K562 (cell line): ENCODE measurements at regions not wholly inside any gene's neighbourhood (a gene's known extent, or its start where the extent isn't known, plus 50 kb on each side); places are given as distances from the start of the nearest gene placed in this dataset.

ENCODE experiments used
- ATAC-seq: fragments of 200-7000 bp; cut with Tn5 transposase; 3 replicates; pipeline ENCODE4 v1.9.1; 2020; ENCODE audit warnings: moderate library complexity
- BruUV-seq: library from RNA; stranded (reverse); fragments of 400-500 nt; replicated peaks from 2 replicates; lab custom pipeline; 2021; lab: Mats Ljungman, UMichigan
- CTCF ChIA-PET: fragments of 300-600 bp; formaldehyde crosslinking; extraction: SDS; loops from one replicate; lab custom pipeline; 2021; ENCODE audit warnings: low intra/inter-chr PET ratio; lab: Yijun Ruan, JAX
- POLR2A ChIA-PET: fragments of 300-600, 350-650 bp; sonication (Branson Sonifier 250); formaldehyde crosslinking; extraction: SDS; loops from one replicate; lab custom pipeline; 2021; ENCODE audit warnings: antibody characterized with exemption, inconsistent platforms; lab: Yijun Ruan, JAX
- DNase-seq, 4 experiments: peaks; one replicate each; pipeline versions ENCODE4 v3.0.0 to v3.0.0-alpha.2; 2011 to 2018; ENCODE audit warnings: low spot score in 3 of 4, mixed read lengths in 3 of 4; ENCODE audit errors: extremely low read depth in 1 of 4
- FAIRE-seq: peaks from 2 replicates; lab custom pipeline; 2011; peaks lifted over from hg19 to GRCh38; lab: Jason Lieb, UNC
- H2AFZ ChIP-seq: 2 replicates; pipeline ENCODE4 v1.6.0; 2011; ENCODE audit warnings: low read depth, low read length, control low read depth, inconsistent platforms
- H3K27ac ChIP-seq: fragments of 200-600 bp; 3 replicates; pipeline ENCODE4 v1.8.0; 2011; ENCODE audit warnings: low read depth, mild to moderate bottlenecking, control low read depth, inconsistent platforms, low read length, moderate library complexity, mixed read lengths; ENCODE audit errors: extremely low read depth
- H3K27me3 ChIP-seq, 2 experiments: fragments of 300-600 bp in 1 of 2; 2 replicates in 1 of 2; 3 replicates in 1 of 2; pipeline versions ENCODE4 v1.6.0 to v1.8.0; 2011; ENCODE audit warnings: inconsistent platforms in 2 of 2, low read length in 2 of 2, mild to moderate bottlenecking in 1 of 2, mixed read lengths in 1 of 2, moderate library complexity in 1 of 2; ENCODE audit not compliant: control insufficient read depth in 2 of 2, insufficient read depth in 2 of 2
- H3K36me3 ChIP-seq: fragments of 300-600 bp; 3 replicates; pipeline ENCODE4 v1.8.0; 2011; ENCODE audit warnings: mild to moderate bottlenecking, low read length, inconsistent platforms; ENCODE audit not compliant: control insufficient read depth, insufficient read depth
- H3K4me1 ChIP-seq, 2 experiments: fragments of 200-600 bp in 1 of 2; replicated peaks in 1 of 2; 2 replicates in 1 of 2; 3 replicates in 1 of 2; pipeline versions ENCODE4 v1.5.1 to v1.8.0; 2011; ENCODE audit warnings: inconsistent platforms in 2 of 2, low read length in 2 of 2, mild to moderate bottlenecking in 1 of 2, mixed read lengths in 1 of 2, moderate library complexity in 1 of 2; ENCODE audit not compliant: control insufficient read depth in 2 of 2, insufficient read depth in 2 of 2
- H3K4me2 ChIP-seq: 2 replicates; pipeline ENCODE4 v1.6.1; 2011; ENCODE audit warnings: low read length, control low read depth, inconsistent platforms, mixed read lengths; ENCODE audit not compliant: insufficient read depth
- H3K4me3 ChIP-seq: fragments of 200-600 bp; sonication (generic), shearing (Covaris generic); 2 replicates; pipeline ENCODE4 v1.5.1; 2016; ENCODE audit warnings: control low read depth, inconsistent platforms
- H3K79me2 ChIP-seq: fragments of 200-600 bp; 3 replicates; pipeline ENCODE4 v1.8.0; 2011; ENCODE audit warnings: low read length, inconsistent platforms; ENCODE audit not compliant: control insufficient read depth, insufficient read depth
- H3K9ac ChIP-seq, 2 experiments: 2 replicates each; pipeline versions ENCODE4 v1.6.0 to v1.6.1; 2011; ENCODE audit warnings: low read depth in 2 of 2, low read length in 2 of 2, control low read depth in 1 of 2, inconsistent platforms in 1 of 2, mild to moderate bottlenecking in 1 of 2, mixed read lengths in 1 of 2; ENCODE audit not compliant: insufficient read depth in 1 of 2
- H3K9me1 ChIP-seq: one replicate; pipeline ENCODE4 v1.6.0; 2011; ENCODE audit warnings: inconsistent platforms, mild to moderate bottlenecking, low read length, moderate library complexity; ENCODE audit not compliant: control insufficient read depth, insufficient read depth
- H3K9me3 ChIP-seq: replicated peaks from 2 replicates; pipeline ENCODE4 v1.5.1; 2011; ENCODE audit warnings: low read depth, low read length, inconsistent platforms; ENCODE audit not compliant: control insufficient read depth, insufficient read depth
- H4K20me1 ChIP-seq: replicated peaks from 2 replicates; pipeline ENCODE4 v1.6.1; 2011; ENCODE audit warnings: low read length, inconsistent platforms, mixed read lengths; ENCODE audit not compliant: control insufficient read depth, insufficient read depth
- ARID3A ChIP-seq: IDR thresholded peaks from 2 replicates; pipeline ENCODE4 v1.6.1; 2012; ENCODE audit warnings: low read depth, low read length, improper control_type of control experiment, borderline replicate concordance
- BDP1 ChIP-seq: IDR thresholded peaks from 3 replicates; pipeline ENCODE4 v1.6.1; 2011; ENCODE audit not compliant: insufficient read length, insufficient read depth
- GATAD2A ChIP-seq: fragments of 450-650 bp; IDR thresholded peaks from 2 replicates; pipeline ENCODE4 v1.6.1; 2017
- GATAD2B ChIP-seq: fragments of 450-650 bp; IDR thresholded peaks from 2 replicates; pipeline ENCODE4 v1.6.1; 2017; ENCODE audit warnings: mild to moderate bottlenecking, borderline replicate concordance
- JUNB ChIP-seq: fragments of 450-650 bp; formaldehyde crosslinking; conservative IDR thresholded peaks from 2 replicates; pipeline ENCODE4 v1.4.0; 2020; ENCODE audit warnings: mild to moderate bottlenecking
- MCM2 ChIP-seq: fragments of 450-650 bp; IDR thresholded peaks from 2 replicates; pipeline ENCODE4 v1.6.1; 2017; ENCODE audit warnings: low read depth, mild to moderate bottlenecking
- NFIC ChIP-seq: fragments of 450-650 bp; IDR thresholded peaks from 2 replicates; pipeline ENCODE4 v1.6.1; 2017; ENCODE audit warnings: mild to moderate bottlenecking, inconsistent platforms
- NFXL1 ChIP-seq: fragments of 450-650 bp; formaldehyde crosslinking; IDR thresholded peaks from 2 replicates; pipeline ENCODE4 v1.4.0; 2021; ENCODE audit warnings: mild to moderate bottlenecking
- STAT5B ChIP-seq: fragments of 250-450 bp; sonication (Bioruptor Pico); IDR thresholded peaks from 2 replicates; pipeline ENCODE4 v1.8.0; 2021; ENCODE audit warnings: mild to moderate bottlenecking, inconsistent platforms
- ZNF644 ChIP-seq: fragments of 200-800 bp; sonication (Bioruptor generic); IDR thresholded peaks from 2 replicates; pipeline ENCODE4 v1.6.1; 2016; ENCODE audit warnings: low read depth, missing genetic modification characterization, missing compliant biosample characterization
- WGBS: fragments of 100-300 bp; shearing (Covaris generic); methylation state at CpG from one replicate; pipeline ENCODE4 v1.1.6; 2016; ENCODE audit warnings: low coverage, mixed read lengths; ENCODE audit not compliant: insufficient coverage; ENCODE audit errors: missing lambda C conversion rate; 5-methylcytosine and 5-hydroxymethylcytosine counted together
- in situ Hi-C: fragments of 300-500 bp; cut with MboI; formaldehyde crosslinking; loops from 4 replicates; pipeline ENCODE4 v1.15.0; 2018; ENCODE audit warnings: inconsistent platforms, mixed read lengths
- intact Hi-C: fragments of 100-400 bp; cut with micrococcal nuclease; formaldehyde crosslinking; loops from 2 replicates; pipeline ENCODE4 v1.14.2; 2022
- TF ChIP-seq, protein P1 (sequence below): fragments of 450-650 bp; IDR thresholded peaks from 2 replicates; pipeline ENCODE4 v1.7.0; 2016; ENCODE audit warnings: borderline replicate concordance

DNA sequence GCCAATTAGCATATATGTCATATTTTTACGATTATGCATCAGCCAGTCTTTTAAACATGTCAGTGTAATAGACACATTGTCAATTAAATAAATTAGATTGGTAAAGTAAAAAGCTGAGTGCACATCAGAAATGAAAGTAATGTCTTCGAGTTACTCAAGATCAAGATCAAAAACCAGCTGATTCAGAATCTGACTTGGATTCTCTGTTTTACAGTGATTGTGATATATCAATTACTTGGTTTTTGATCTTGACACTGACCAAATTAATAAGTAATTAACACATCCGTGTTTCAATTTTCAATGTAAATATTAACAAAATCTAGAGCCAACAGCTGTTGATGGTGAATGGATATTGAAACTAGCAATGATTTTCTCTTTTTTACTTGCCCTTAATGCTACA, 311.6 kb downstream of the PDGFC start (continued):
- TF ChIP-seq ARID3A, result no peak
- no peak for TF ChIP-seq BDP1

- POLR2A ChIA-PET, result no interaction called here
- intact Hi-C loops, result no loop called here
- WGBS, result 0% methylated on average over 2 of the region's 2 CpGs
Observed at GRCh38 chr4:156659570-156659969, 312.0 kb downstream of the PDGFC start.

More at GRCh38 chr4:156659570-156659969, 312.0 kb downstream of the PDGFC start:
- Histone ChIP-seq H3K4me1 (no peaks in the 10 kb centered on the region), H2AFZ (no peak overlapping the region), H3K36me3 (no peaks in the 10 kb centered on the region), H4K20me1 (no peaks in the 10 kb centered on the region), H3K9me1 (no peaks in the 10 kb centered on the region), H3K27ac (no peak overlapping the region), H3K9ac (no peak overlapping the region), H3K4me3 (no peak overlapping the region), H3K9me3 (no peaks in the 10 kb centered on the region), H3K27me3 (no peaks in the 10 kb centered on the region), H3K79me2 (no peaks in the 10 kb centered on the region), H3K4me2 (no peak overlapping the region)
- DNase-seq, result no peak
- CTCF ChIA-PET, result no interaction called here
- no peak for ATAC-seq
- TF ChIP-seq GATAD2A, result no peak
- no peak for TF ChIP-seq GATAD2B
- TF ChIP-seq STAT5B, result no peak
- no peak for TF ChIP-seq MCM2
- TF ChIP-seq JUNB (CRISPR knock-in tag), result no peak
- TF ChIP-seq, protein P1, sequence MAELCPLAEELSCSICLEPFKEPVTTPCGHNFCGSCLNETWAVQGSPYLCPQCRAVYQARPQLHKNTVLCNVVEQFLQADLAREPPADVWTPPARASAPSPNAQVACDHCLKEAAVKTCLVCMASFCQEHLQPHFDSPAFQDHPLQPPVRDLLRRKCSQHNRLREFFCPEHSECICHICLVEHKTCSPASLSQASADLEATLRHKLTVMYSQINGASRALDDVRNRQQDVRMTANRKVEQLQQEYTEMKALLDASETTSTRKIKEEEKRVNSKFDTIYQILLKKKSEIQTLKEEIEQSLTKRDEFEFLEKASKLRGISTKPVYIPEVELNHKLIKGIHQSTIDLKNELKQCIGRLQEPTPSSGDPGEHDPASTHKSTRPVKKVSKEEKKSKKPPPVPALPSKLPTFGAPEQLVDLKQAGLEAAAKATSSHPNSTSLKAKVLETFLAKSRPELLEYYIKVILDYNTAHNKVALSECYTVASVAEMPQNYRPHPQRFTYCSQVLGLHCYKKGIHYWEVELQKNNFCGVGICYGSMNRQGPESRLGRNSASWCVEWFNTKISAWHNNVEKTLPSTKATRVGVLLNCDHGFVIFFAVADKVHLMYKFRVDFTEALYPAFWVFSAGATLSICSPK, result no peak
- TF ChIP-seq ARID3A, result no peak
- no peak for TF ChIP-seq NFIC
- TF ChIP-seq ZNF644, result no peak
- TF ChIP-seq NFXL1 (CRISPR knock-in tag), result no peak
- no TSS peak for BruUV-seq
- in situ Hi-C loops, result no loop called here
- FAIRE-seq, result no peak
